ENCODE measurements at regions not wholly inside any gene's neighbourhood (a gene's known extent, or its start where the extent isn't known, plus 50 kb on each side); places are given as distances from the start of the nearest gene placed in this dataset.

DNA sequence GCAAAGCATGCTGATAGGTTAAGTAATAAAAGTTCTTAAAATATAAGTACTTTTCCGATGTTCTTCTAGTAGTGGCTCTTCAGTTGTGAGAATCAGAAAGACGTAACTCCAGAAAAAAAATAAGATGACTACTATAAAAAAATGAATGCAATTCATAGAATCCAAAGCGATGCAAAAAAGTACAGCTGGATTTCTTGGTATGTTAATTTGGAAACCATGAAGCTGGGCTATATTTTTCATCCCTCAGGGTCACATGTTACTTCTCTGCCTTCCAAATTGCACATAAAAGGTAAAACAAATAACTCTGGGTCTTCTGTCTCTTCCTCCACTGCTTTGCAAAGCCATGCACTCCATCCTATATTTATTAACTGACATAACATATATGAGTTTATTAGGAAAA is 843.9 kb upstream of the DPPA4 start:
- Histone ChIP-seq H2BK20ac (ENCODE audit: low read depth, low read length, poor library complexity, severe bottlenecking) (no peak overlapping the region), H2BK15ac (ENCODE audit: low read depth, low read length) (no peak overlapping the region), H3K56ac (ENCODE audit: insufficient read length, low read depth, low read length) (no peak overlapping the region), H3K4ac (ENCODE audit: low read depth, low read length) (no peak overlapping the region), H3K27me3 (ENCODE audit: insufficient read depth, low read length) (no peaks in the 10 kb centered on the region), H2AK5ac (ENCODE audit: insufficient read length, low read length) (no peak overlapping the region), H2BK5ac (ENCODE audit: insufficient read length, low read length) (no peak overlapping the region), H3T11ph (ENCODE audit: low read length) (no peak overlapping the region), H3K27ac (ENCODE audit: insufficient read length, low read depth, low read length) (no peak overlapping the region), H4K8ac (replicated peaks; ENCODE audit: insufficient read length, low read depth, low read length) (no peak overlapping the region), H2BK12ac (ENCODE audit: insufficient read length, low read depth, low read length) (no peak overlapping the region), H3K9me3 (ENCODE audit: control insufficient read depth, low read depth, low read length) (no peaks in the 10 kb centered on the region), H4K5ac (ENCODE audit: insufficient read length, low read depth, low read length) (no peak overlapping the region), H4K20me1 (ENCODE audit: control insufficient read depth, insufficient read depth, insufficient read length) (no peaks in the 10 kb centered on the region), H3K9ac (ENCODE audit: extremely low read depth, insufficient read length, low read length) (no peak overlapping the region), H3K18ac (ENCODE audit: insufficient read length, low read depth, low read length) (no peak overlapping the region), H3K23me2 (ENCODE audit: insufficient read length, low read depth, low read length, poor library complexity, severe bottlenecking) (no peaks in the 10 kb centered on the region), H3K4me2 (ENCODE audit: insufficient read depth, insufficient read length, low read length) (no peak overlapping the region), H2AFZ (ENCODE audit: low read length) (no peak overlapping the region), H2BK120ac (ENCODE audit: low read depth, low read length, poor library complexity, severe bottlenecking) (no peak overlapping the region), H3K79me1 (ENCODE audit: insufficient read depth, low read depth, low read length, poor library complexity, severe bottlenecking) (no peaks in the 10 kb centered on the region), H3K4me1 (ENCODE audit: insufficient read depth, low read length) (no peaks in the 10 kb centered on the region), H3K23ac (ENCODE audit: insufficient read length, low read depth, low read length) (no peak overlapping the region), H3K14ac (ENCODE audit: insufficient read depth, low read length) (no peak overlapping the region), H3K79me2 (ENCODE audit: insufficient read depth, low read length) (no peaks in the 10 kb centered on the region), H4K91ac (ENCODE audit: insufficient read length, low read depth, low read length) (no peak overlapping the region)
- TF ChIP-seq, protein P1, sequence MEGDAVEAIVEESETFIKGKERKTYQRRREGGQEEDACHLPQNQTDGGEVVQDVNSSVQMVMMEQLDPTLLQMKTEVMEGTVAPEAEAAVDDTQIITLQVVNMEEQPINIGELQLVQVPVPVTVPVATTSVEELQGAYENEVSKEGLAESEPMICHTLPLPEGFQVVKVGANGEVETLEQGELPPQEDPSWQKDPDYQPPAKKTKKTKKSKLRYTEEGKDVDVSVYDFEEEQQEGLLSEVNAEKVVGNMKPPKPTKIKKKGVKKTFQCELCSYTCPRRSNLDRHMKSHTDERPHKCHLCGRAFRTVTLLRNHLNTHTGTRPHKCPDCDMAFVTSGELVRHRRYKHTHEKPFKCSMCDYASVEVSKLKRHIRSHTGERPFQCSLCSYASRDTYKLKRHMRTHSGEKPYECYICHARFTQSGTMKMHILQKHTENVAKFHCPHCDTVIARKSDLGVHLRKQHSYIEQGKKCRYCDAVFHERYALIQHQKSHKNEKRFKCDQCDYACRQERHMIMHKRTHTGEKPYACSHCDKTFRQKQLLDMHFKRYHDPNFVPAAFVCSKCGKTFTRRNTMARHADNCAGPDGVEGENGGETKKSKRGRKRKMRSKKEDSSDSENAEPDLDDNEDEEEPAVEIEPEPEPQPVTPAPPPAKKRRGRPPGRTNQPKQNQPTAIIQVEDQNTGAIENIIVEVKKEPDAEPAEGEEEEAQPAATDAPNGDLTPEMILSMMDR (conservative IDR thresholded peaks at IDR 0.05), result no peak
- peaks cover 2 to 6% of the 10 kb centered on the region in 2 experiments; a peak in 2 of 4 replicates for H3K4me1 Mint-ChIP-seq
- no peaks in the 10 kb centered on the region for H3K9me3 Mint-ChIP-seq
- no peaks in the 10 kb centered on the region for H3K36me3 Mint-ChIP-seq (ENCODE audit: insufficient read depth in 1 of 3, low read depth in 3 of 3)
- no peak overlapping the region for H3K4me3 Mint-ChIP-seq
- 0 out of 7 replicates have a peak overlapping the region, but pooled peaks of 1 of the 3 experiments have one; percentile 37 for H3K27ac Mint-ChIP-seq
- WGBS (ENCODE audit: extremely low coverage, insufficient read length, low lambda C conversion rate), result no CpG with 5 or more reads among the region's 3 CpGs
- no peak for DNase-seq
- H3K27me3 Mint-ChIP-seq (ENCODE audit: low read depth), result no peaks in the 10 kb centered on the region

All from H9 (cell line).